MM.1S (cell line): ENCODE measurements at regions not wholly inside any gene's neighbourhood (a gene's known extent, or its start where the extent isn't known, plus 50 kb on each side); places are given as distances from the start of the nearest gene placed in this dataset.

Experiments
- DNase-seq: peaks from one replicate; pipeline ENCODE4 v3.0.0-alpha.2; 2015
- H2AFZ ChIP-seq: fragments of 300-600 bp; sonication (generic); 2 replicates; pipeline ENCODE4 v1.6.0; 2016; ENCODE audit warnings: antibody characterized with exemption, low read length
- H3F3A ChIP-seq: fragments of 300-600 bp; sonication (generic); 2 replicates; pipeline ENCODE4 v1.6.1; 2016; ENCODE audit warnings: mild to moderate bottlenecking, antibody characterized with exemption, low read length, moderate library complexity, mixed read lengths; ENCODE audit not compliant: insufficient read depth
- H3K27ac ChIP-seq: fragments of 300-600 bp; sonication (generic); 2 replicates; pipeline ENCODE4 v1.5.1; 2016; ENCODE audit warnings: mild to moderate bottlenecking, low read length
- H3K27me3 ChIP-seq: fragments of 300-600 bp; sonication (generic); replicated peaks from 2 replicates; pipeline ENCODE4 v1.6.0; 2016; ENCODE audit warnings: low read length; ENCODE audit not compliant: insufficient read depth
- H3K36me3 ChIP-seq: fragments of 300-600 bp; sonication (generic); replicated peaks from 2 replicates; pipeline ENCODE4 v1.6.1; 2016; ENCODE audit warnings: mild to moderate bottlenecking, low read length, mixed read lengths; ENCODE audit not compliant: insufficient read depth
- H3K4me1 ChIP-seq: fragments of 300-600 bp; sonication (generic); 2 replicates; pipeline ENCODE4 v1.6.1; 2016; ENCODE audit warnings: low read length, mixed read lengths
- H3K4me2 ChIP-seq: fragments of 300-600 bp; sonication (generic); 2 replicates; pipeline ENCODE4 v1.6.0; 2016; ENCODE audit warnings: low read depth, low read length
- H3K4me3 ChIP-seq: fragments of 300-600 bp; sonication (generic); 2 replicates; pipeline ENCODE4 v1.5.1; 2016; ENCODE audit warnings: low read length, mixed read lengths
- H3K79me2 ChIP-seq: fragments of 300-600 bp; sonication (generic); 2 replicates; pipeline ENCODE4 v1.6.1; 2016; ENCODE audit warnings: mixed run types, low read length, mixed read lengths
- H3K9ac ChIP-seq: fragments of 300-600 bp; sonication (generic); 2 replicates; pipeline ENCODE4 v1.6.1; 2016; ENCODE audit warnings: low read length, mixed read lengths
- H3K9me2 ChIP-seq: fragments of 300-600 bp; sonication (generic); replicated peaks from 2 replicates; pipeline ENCODE4 v1.6.1; 2016; ENCODE audit warnings: mild to moderate bottlenecking, low read length, mixed read lengths; ENCODE audit not compliant: insufficient read depth
- H3K9me3 ChIP-seq: fragments of 300-600 bp; sonication (generic); replicated peaks from 2 replicates; pipeline ENCODE4 v1.6.1; 2016; ENCODE audit warnings: mild to moderate bottlenecking, low read length, mixed read lengths; ENCODE audit not compliant: insufficient read depth
- H4K20me1 ChIP-seq: fragments of 300-600 bp; sonication (generic); 2 replicates; pipeline ENCODE4 v1.6.1; 2016; ENCODE audit warnings: mild to moderate bottlenecking, low read length, moderate library complexity, mixed read lengths; ENCODE audit not compliant: insufficient read depth
- EZH2 ChIP-seq: fragments of 300-600 bp; sonication (generic); optimal IDR thresholded peaks from 2 replicates; pipeline ENCODE3; 2017; ENCODE audit warnings: low read depth, mild to moderate bottlenecking, antibody characterized with exemption, low read length, mixed read lengths
- EZH2phosphoT487 ChIP-seq: fragments of 300-600 bp; sonication (generic); IDR thresholded peaks from 2 replicates; pipeline ENCODE4 v1.6.1; 2018; ENCODE audit warnings: antibody characterized with exemption, low read length
- TF ChIP-seq, protein P1 (sequence below): fragments of 300-600 bp; sonication (generic); IDR thresholded peaks from 2 replicates; pipeline ENCODE4 v1.5.1; 2016; ENCODE audit warnings: antibody characterized with exemption, low read length, mixed read lengths

DNA sequence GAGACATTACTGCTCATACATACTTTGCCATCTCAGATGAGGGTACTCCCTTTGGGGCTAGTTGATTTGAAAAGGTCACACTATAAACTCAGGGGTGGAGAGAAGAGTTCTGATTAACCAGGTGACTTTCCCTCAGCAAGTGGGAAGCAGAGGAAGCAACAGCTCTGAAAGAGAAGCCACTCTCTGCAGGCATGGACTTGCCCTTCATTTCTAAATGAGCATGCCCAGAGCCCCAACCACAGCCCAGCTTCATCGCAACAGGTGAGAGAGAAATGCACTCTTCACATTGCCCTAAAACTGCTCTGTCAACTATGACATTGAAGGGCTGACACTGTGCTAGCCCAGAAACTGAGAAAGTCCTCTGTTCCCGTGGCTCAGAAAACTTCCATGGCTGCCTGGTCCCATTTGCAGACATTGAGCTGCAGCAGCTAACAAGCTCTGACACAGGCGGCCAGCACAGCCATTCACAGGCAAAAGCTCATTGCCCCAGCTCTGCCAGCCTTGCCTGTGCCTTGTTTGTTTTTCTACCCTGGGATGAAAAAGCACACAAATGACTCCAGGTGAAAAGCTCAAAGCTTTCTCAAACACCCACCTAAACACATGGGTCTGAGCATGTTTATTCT lies 419.8 kb upstream of the DYNLRB2 start:
- no peaks in the 10 kb centered on the region for H3K9me2 ChIP-seq
- no peak overlapping the region for H3K9ac ChIP-seq
- no peaks in the 10 kb centered on the region for H3K36me3 ChIP-seq
- no peak overlapping the region for H3K27ac ChIP-seq
- no peak overlapping the region for H2AFZ ChIP-seq
- H4K20me1 ChIP-seq = no peaks in the 10 kb centered on the region
- no peaks in the 10 kb centered on the region for H3K4me1 ChIP-seq
- H3K27me3 ChIP-seq = no peaks in the 10 kb centered on the region
- H3F3A ChIP-seq = no peaks in the 10 kb centered on the region
- TF ChIP-seq EZH2 (no peak), EZH2phosphoT487 (no peak)
- TF ChIP-seq, protein P1, sequence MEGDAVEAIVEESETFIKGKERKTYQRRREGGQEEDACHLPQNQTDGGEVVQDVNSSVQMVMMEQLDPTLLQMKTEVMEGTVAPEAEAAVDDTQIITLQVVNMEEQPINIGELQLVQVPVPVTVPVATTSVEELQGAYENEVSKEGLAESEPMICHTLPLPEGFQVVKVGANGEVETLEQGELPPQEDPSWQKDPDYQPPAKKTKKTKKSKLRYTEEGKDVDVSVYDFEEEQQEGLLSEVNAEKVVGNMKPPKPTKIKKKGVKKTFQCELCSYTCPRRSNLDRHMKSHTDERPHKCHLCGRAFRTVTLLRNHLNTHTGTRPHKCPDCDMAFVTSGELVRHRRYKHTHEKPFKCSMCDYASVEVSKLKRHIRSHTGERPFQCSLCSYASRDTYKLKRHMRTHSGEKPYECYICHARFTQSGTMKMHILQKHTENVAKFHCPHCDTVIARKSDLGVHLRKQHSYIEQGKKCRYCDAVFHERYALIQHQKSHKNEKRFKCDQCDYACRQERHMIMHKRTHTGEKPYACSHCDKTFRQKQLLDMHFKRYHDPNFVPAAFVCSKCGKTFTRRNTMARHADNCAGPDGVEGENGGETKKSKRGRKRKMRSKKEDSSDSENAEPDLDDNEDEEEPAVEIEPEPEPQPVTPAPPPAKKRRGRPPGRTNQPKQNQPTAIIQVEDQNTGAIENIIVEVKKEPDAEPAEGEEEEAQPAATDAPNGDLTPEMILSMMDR = no peak
- no peaks in the 10 kb centered on the region for H3K9me3 ChIP-seq
- DNase-seq = no peak
- no peak overlapping the region for H3K4me3 ChIP-seq
- no peaks in the 10 kb centered on the region for H3K79me2 ChIP-seq
- H3K4me2 ChIP-seq = no peak overlapping the region

DNA sequence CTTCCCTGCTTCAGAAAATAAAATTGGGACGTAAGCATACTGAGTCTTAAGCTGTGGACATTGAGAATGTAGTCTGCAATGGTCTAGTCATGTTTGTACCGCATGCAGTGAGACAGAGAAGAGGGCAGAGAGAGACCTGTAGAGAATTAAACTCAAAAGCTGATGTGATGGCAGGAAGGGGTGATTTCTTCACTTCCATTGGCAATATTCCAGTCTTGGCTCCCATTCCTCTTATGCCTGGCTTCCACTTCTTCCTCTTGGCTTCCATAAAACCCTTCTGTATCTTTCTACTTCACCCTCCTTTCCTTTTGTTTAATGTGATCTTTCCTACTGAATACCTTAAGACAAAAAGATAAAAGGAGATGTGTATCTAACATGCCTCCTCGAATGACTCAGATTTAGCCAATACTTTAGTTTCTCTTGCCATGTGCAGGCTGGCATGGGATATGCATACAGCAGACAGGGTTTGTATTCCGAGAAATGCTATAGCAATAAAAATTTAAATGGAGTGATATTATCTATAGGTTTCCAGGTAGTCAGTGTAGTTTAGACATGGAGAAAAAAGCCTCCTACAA lies 423.1 kb upstream of the DYNLRB2 start:
- no peak overlapping the region for H3K27ac ChIP-seq
- H3K4me1 ChIP-seq = peaks cover 12% of the 10 kb centered on the region
- H3K9ac ChIP-seq = no peak overlapping the region
- H3K9me3 ChIP-seq = no peaks in the 10 kb centered on the region
- no peak for DNase-seq
- no peak overlapping the region for H3K4me3 ChIP-seq
- H3K9me2 ChIP-seq = no peaks in the 10 kb centered on the region
- no peak overlapping the region for H2AFZ ChIP-seq
- H3F3A ChIP-seq = 0 out of 2 replicates have a peak, but pooled peaks cover 2% of the 10 kb centered on the region
- no peak overlapping the region for H3K4me2 ChIP-seq
- no peaks in the 10 kb centered on the region for H3K36me3 ChIP-seq
- TF ChIP-seq EZH2 (no peak), EZH2phosphoT487 (no peak)
- TF ChIP-seq, protein P1 = no peak
- no peaks in the 10 kb centered on the region for H4K20me1 ChIP-seq
- H3K27me3 ChIP-seq = no peaks in the 10 kb centered on the region
- no peaks in the 10 kb centered on the region for H3K79me2 ChIP-seq

DNA sequence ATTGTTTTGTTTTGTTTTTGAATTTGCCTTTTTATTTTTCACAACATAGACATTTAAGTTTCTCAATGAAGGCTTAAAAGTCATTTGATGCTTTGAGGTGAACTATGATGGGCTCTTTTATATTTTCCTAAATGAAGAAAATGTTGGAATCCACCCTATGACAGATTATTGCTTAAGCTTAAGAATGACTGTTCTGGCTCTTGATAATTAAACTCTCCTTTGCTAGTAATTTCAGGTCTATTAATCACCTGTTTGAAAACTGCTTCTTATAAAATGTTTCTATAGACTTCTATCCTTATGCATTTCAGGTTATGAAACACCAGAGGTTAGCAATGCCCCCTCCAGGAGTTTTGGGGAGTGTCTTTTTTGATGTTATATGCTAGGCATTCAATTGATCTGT lies 424.1 kb upstream of the DYNLRB2 start:
- H3K79me2 ChIP-seq = no peaks in the 10 kb centered on the region
- DNase-seq = no peak
- no peak overlapping the region for H3K9ac ChIP-seq
- H3F3A ChIP-seq = 0 out of 2 replicates have a peak, but pooled peaks cover 2% of the 10 kb centered on the region
- no peaks in the 10 kb centered on the region for H3K27me3 ChIP-seq
- H2AFZ ChIP-seq = no peak overlapping the region
- no peaks in the 10 kb centered on the region for H3K9me2 ChIP-seq
- no peak overlapping the region for H3K4me3 ChIP-seq
- H3K4me2 ChIP-seq = no peak overlapping the region
- H3K36me3 ChIP-seq = no peaks in the 10 kb centered on the region
- H3K27ac ChIP-seq = no peak overlapping the region
- H3K4me1 ChIP-seq = peaks cover 12% of the 10 kb centered on the region
- TF ChIP-seq EZH2 (no peak), EZH2phosphoT487 (no peak)
- TF ChIP-seq, protein P1 = no peak
- H3K9me3 ChIP-seq = no peaks in the 10 kb centered on the region
- no peaks in the 10 kb centered on the region for H4K20me1 ChIP-seq
